GM12878 (cell line): ENCODE measurements at regions not wholly inside any gene's neighbourhood (a gene's known extent, or its start where the extent isn't known, plus 50 kb on each side); places are given as distances from the start of the nearest gene placed in this dataset.

ENCODE experiments used
- ATAC-seq: fragments of 200-7000 bp; cut with Tn5 transposase; 3 replicates; pipeline ENCODE4 v1.9.1; 2020; ENCODE audit warnings: mild to moderate bottlenecking, moderate library complexity
- BruUV-seq: library from RNA; stranded (reverse); fragments of 400-500 nt; replicated peaks from 2 replicates; lab custom pipeline; 2021; lab: Mats Ljungman, UMichigan
- CTCF ChIA-PET: fragments of 300-600 bp; sonication (Branson Sonifier 250); formaldehyde crosslinking; extraction: SDS; loops from one replicate; lab custom pipeline; 2021; ENCODE audit warnings: inconsistent platforms; lab: Yijun Ruan, JAX
- POLR2A ChIA-PET: fragments of 350-600 bp; formaldehyde crosslinking; extraction: SDS; loops from one replicate; lab custom pipeline; 2021; ENCODE audit warnings: inconsistent platforms; lab: Charles Lee
- RAD21 ChIA-PET: fragments of 300-600 bp; sonication (Branson Sonifier 250); formaldehyde crosslinking; loops from one replicate; lab custom pipeline; 2023; ENCODE audit warnings: antibody characterized with exemption; ENCODE audit not compliant: unreplicated experiment; lab: Charles Lee
- SMC1A ChIA-PET: fragments of 300-600 bp; sonication (Branson Sonifier 250); formaldehyde crosslinking; loops from one replicate; lab custom pipeline; 2023; ENCODE audit not compliant: unreplicated experiment, uncharacterized antibody; lab: Charles Lee
- DNase-seq: peaks from one replicate; pipeline ENCODE4 v3.0.0-alpha.2; 2011; ENCODE audit warnings: low read depth, low spot score
- FAIRE-seq: peaks from 3 replicates; lab custom pipeline; 2011; peaks lifted over from hg19 to GRCh38; lab: Jason Lieb, UNC
- H2AFZ ChIP-seq: 2 replicates; pipeline ENCODE4 v1.6.0; 2011; ENCODE audit warnings: low read depth, low read length, control low read depth; ENCODE audit not compliant: control insufficient read depth
- H3K27ac ChIP-seq: 2 replicates; pipeline ENCODE4 v1.5.1; 2011; ENCODE audit warnings: control low read depth; ENCODE audit not compliant: control insufficient read depth, insufficient read depth
- H3K27me3 ChIP-seq, 2 experiments: replicated peaks in 1 of 2; 2 replicates each; pipeline versions ENCODE4 v1.6.0 to v1.6.1; 2011; ENCODE audit warnings: low read length in 1 of 2; ENCODE audit not compliant: control insufficient read depth in 2 of 2, insufficient read depth in 2 of 2
- H3K36me3 ChIP-seq, 2 experiments: 2 replicates each; pipeline ENCODE4 v1.5.1; 2011; ENCODE audit warnings: low read length in 1 of 2; ENCODE audit not compliant: control insufficient read depth in 2 of 2, insufficient read depth in 2 of 2
- H3K4me1 ChIP-seq: 2 replicates; pipeline ENCODE4 v1.6.1; 2011; ENCODE audit warnings: mild to moderate bottlenecking, low read length, moderate library complexity, mixed read lengths; ENCODE audit not compliant: control insufficient read depth, insufficient read depth
- H3K4me2 ChIP-seq: 2 replicates; pipeline ENCODE4 v1.6.0; 2011; ENCODE audit warnings: control low read depth; ENCODE audit not compliant: control insufficient read depth, insufficient read depth
- H3K4me3 ChIP-seq: fragments of 200-600 bp; sonication (generic); 2 replicates; pipeline ENCODE4 v1.5.1; 2016
- H3K79me2 ChIP-seq: 2 replicates; pipeline ENCODE4 v1.6.0; 2011; ENCODE audit warnings: low read length; ENCODE audit not compliant: control insufficient read depth, insufficient read depth
- H3K9ac ChIP-seq: 2 replicates; pipeline ENCODE4 v1.8.0; 2011; ENCODE audit warnings: low read length, control low read depth, mixed read lengths; ENCODE audit not compliant: control insufficient read depth, insufficient read depth
- H3K9me3 ChIP-seq: replicated peaks from 3 replicates; pipeline ENCODE4 v1.5.1; 2011; ENCODE audit warnings: mild to moderate bottlenecking, low read length; ENCODE audit not compliant: control insufficient read depth, insufficient read depth
- H4K20me1 ChIP-seq: 2 replicates; pipeline ENCODE4 v1.6.0; 2011; ENCODE audit not compliant: control insufficient read depth, insufficient read depth
- ASH2L ChIP-seq: fragments of 300-600, 200-600 bp; sonication (generic); IDR thresholded peaks from 2 replicates; pipeline ENCODE4 v1.6.1; 2017; ENCODE audit warnings: low read depth, mild to moderate bottlenecking, borderline replicate concordance
- BCL3 ChIP-seq: IDR thresholded peaks from 2 replicates; pipeline ENCODE4 v1.6.1; 2011; ENCODE audit warnings: borderline replicate concordance, low read depth, mild to moderate bottlenecking, moderate library complexity, low read length; ENCODE audit not compliant: insufficient read depth, poor library complexity, severe bottlenecking
- BHLHE40 ChIP-seq, 2 experiments: fragments of 450-650 bp in 1 of 2; IDR thresholded peaks; 2 replicates each; pipeline ENCODE4 v1.6.1; 2011 to 2017; ENCODE audit warnings: low read depth in 2 of 2, borderline replicate concordance in 1 of 2, improper control_type of control experiment in 1 of 2, low read length in 1 of 2, mild to moderate bottlenecking in 1 of 2
- CBFB ChIP-seq: IDR thresholded peaks from 2 replicates; pipeline ENCODE4 v1.6.1; 2016; ENCODE audit warnings: antibody characterized with exemption, low read depth
- CUX1 ChIP-seq: IDR thresholded peaks from 2 replicates; pipeline ENCODE4 v1.6.1; 2012; ENCODE audit warnings: improper control_type of control experiment, low read depth, low read length; ENCODE audit not compliant: insufficient replicate concordance
- E2F4 ChIP-seq: IDR thresholded peaks from 2 replicates; pipeline ENCODE4 v1.6.1; 2012; ENCODE audit warnings: low read depth, low read length, improper control_type of control experiment
- LARP7 ChIP-seq: fragments of 450-650 bp; IDR thresholded peaks from 2 replicates; pipeline ENCODE4 v1.6.1; 2017; ENCODE audit warnings: mild to moderate bottlenecking
- NRF1 ChIP-seq: conservative IDR thresholded peaks from 2 replicates; pipeline ENCODE4 v1.6.1; 2011; ENCODE audit warnings: mild to moderate bottlenecking, low read depth, low read length, improper control_type of control experiment
- RB1 ChIP-seq: fragments of 450-650 bp; formaldehyde crosslinking; IDR thresholded peaks from 2 replicates; pipeline ENCODE4 v1.6.1; 2017; ENCODE audit warnings: mild to moderate bottlenecking, borderline replicate concordance
- RELA ChIP-seq: fragments of 450-650 bp; IDR thresholded peaks from 2 replicates; pipeline ENCODE4 v1.8.0; 2014; ENCODE audit warnings: borderline replicate concordance; ENCODE audit not compliant: partially characterized antibody
- RELB ChIP-seq: fragments of 450-650 bp; IDR thresholded peaks from 2 replicates; pipeline ENCODE4 v1.6.1; 2017; ENCODE audit warnings: low read depth, mild to moderate bottlenecking, moderate library complexity
- SREBF2 ChIP-seq: IDR thresholded peaks from 2 replicates; pipeline ENCODE4 v1.6.1; 2012; ENCODE audit warnings: mild to moderate bottlenecking, low read length
- TARDBP ChIP-seq: IDR thresholded peaks from 2 replicates; pipeline ENCODE4 v1.6.1; 2016; ENCODE audit warnings: borderline replicate concordance
- TCF7 ChIP-seq: IDR thresholded peaks from 2 replicates; pipeline ENCODE4 v1.6.1; 2014; ENCODE audit warnings: antibody characterized with exemption, borderline replicate concordance
- WGBS: methylation state at CpG from one replicate; pipeline ENCODE4 v1.1.6; 2016; ENCODE audit warnings: low lambda C conversion rate; ENCODE audit not compliant: insufficient replicate concordance, insufficient coverage; ENCODE audit errors: missing lambda C conversion rate; 5-methylcytosine and 5-hydroxymethylcytosine counted together
- in situ Hi-C: fragments of 300-500 bp; cut with MboI; formaldehyde crosslinking; loops from 9 replicates; pipeline ENCODE4 v1.14.3; 2018; ENCODE audit warnings: mixed read lengths
- intact Hi-C: fragments of 100-400 bp; cut with micrococcal nuclease; formaldehyde crosslinking; loops from one replicate; pipeline ENCODE4 v1.14.2; 2022; ENCODE audit not compliant: unreplicated experiment

- TF ChIP-seq CUX1, result no peak
- no peak for TF ChIP-seq RELB
- TF ChIP-seq CBFB, result no peak
- TF ChIP-seq SREBF2, result no peak
- TF ChIP-seq, all 136 proteins: peak for 0
Observed at GRCh38 chr5:4643190-4643589, 496.9 kb upstream of the ADAMTS16 start (continued).

GRCh38 chr5:4643960-4644359, 496.2 kb upstream of the ADAMTS16 start:
- no peaks in the 10 kb centered on the region for H4K20me1 ChIP-seq
- TF ChIP-seq TCF7 (no peak), E2F4 (no peak), BCL3 (no peak), RELA (no peak), ASH2L (no peak), NRF1 (no peak), BHLHE40 (IDR thresholded peaks at IDR 0.05; ENCODE audit: borderline replicate concordance in 1 of 2, low read depth in 2 of 2, low read length in 1 of 2) (no peak), LARP7 (no peak), RB1 (no peak), TARDBP (no peak)

More at GRCh38 chr5:4643960-4644359, 496.2 kb upstream of the ADAMTS16 start:
- RAD21 ChIA-PET, result no interaction called here
- Histone ChIP-seq H3K9ac (no peak overlapping the region), H2AFZ (no peak overlapping the region), H3K9me3 (no peaks in the 10 kb centered on the region), H3K4me3 (no peak overlapping the region), H3K79me2 (no peaks in the 10 kb centered on the region), H3K4me2 (no peak overlapping the region), H3K36me3 (no peaks in the 10 kb centered on the region), H3K27ac (no peak overlapping the region), H3K27me3 (no peaks in the 10 kb centered on the region), H3K4me1 (no peaks in the 10 kb centered on the region)
- POLR2A ChIA-PET, result no interaction called here
- no peak for FAIRE-seq
- intact Hi-C loops (no loop called here), in situ Hi-C loops (no loop called here)
- DNase-seq, result no peak
- SMC1A ChIA-PET, result no interaction called here
- WGBS, result 62% methylated on average over 17 of the region's 17 CpGs
- no peak for ATAC-seq
- CTCF ChIA-PET, result no interaction called here
- no TSS peak for BruUV-seq
